Parathyroid adenoma (tissue), 2 donors: ENCODE measurements at regions not wholly inside any gene's neighbourhood (a gene's known extent, or its start where the extent isn't known, plus 50 kb on each side); places are given as distances from the start of the nearest gene placed in this dataset.
"Not testable (repeated sequence)": the region's sequence is repeated elsewhere in the genome, so short reads cannot be mapped to it uniquely, and the experiment has no call there.

ENCODE experiments used
- H2AFZ ChIP-seq: fragments of 300-600 bp; sonication (generic); one replicate; pipeline ENCODE4 v1.7.0; 2017; ENCODE audit warnings: antibody characterized with exemption, mild to moderate bottlenecking
- H3K27ac ChIP-seq: fragments of 300-600 bp; sonication (generic); one replicate; pipeline ENCODE4 v1.7.0; 2017
- H3K27me3 ChIP-seq: fragments of 300-600 bp; sonication (generic); one replicate; pipeline ENCODE4 v1.7.0; 2017; ENCODE audit warnings: low read length; ENCODE audit not compliant: control insufficient read depth, insufficient read depth
- H3K36me3 ChIP-seq: fragments of 300-600 bp; sonication (generic); one replicate; pipeline ENCODE4 v1.7.0; 2017; ENCODE audit warnings: low read length; ENCODE audit not compliant: control insufficient read depth, insufficient read depth
- H3K4me1 ChIP-seq: fragments of 300-600 bp; sonication (generic); one replicate; pipeline ENCODE4 v1.7.0; 2017; ENCODE audit warnings: control low read depth
- H3K4me2 ChIP-seq: fragments of 300-600 bp; sonication (generic); one replicate; pipeline ENCODE4 v1.7.0; 2017; ENCODE audit warnings: low read length
- H3K4me3 ChIP-seq: fragments of 300-600 bp; sonication (generic); one replicate; pipeline ENCODE4 v1.7.0; 2017; ENCODE audit warnings: low read depth, low read length
- H3K79me2 ChIP-seq: fragments of 300-600 bp; sonication (generic); one replicate; pipeline ENCODE4 v1.7.0; 2017; ENCODE audit warnings: control low read depth
- H3K9ac ChIP-seq: fragments of 300-600 bp; sonication (generic); one replicate; pipeline ENCODE4 v1.7.0; 2017; ENCODE audit warnings: mild to moderate bottlenecking
- H3K9me3 ChIP-seq: fragments of 300-600 bp; sonication (generic); one replicate; pipeline ENCODE4 v1.7.0; 2017; ENCODE audit warnings: low read length; ENCODE audit not compliant: control insufficient read depth
- TF ChIP-seq, protein P1 (sequence below): fragments of 300-600 bp; sonication (generic); IDR thresholded peaks from one replicate; pipeline ENCODE4 v1.7.0; 2017; ENCODE audit warnings: antibody characterized with exemption, mild to moderate bottlenecking
- donor health status: primary hyperparathyroidism.

DNA sequence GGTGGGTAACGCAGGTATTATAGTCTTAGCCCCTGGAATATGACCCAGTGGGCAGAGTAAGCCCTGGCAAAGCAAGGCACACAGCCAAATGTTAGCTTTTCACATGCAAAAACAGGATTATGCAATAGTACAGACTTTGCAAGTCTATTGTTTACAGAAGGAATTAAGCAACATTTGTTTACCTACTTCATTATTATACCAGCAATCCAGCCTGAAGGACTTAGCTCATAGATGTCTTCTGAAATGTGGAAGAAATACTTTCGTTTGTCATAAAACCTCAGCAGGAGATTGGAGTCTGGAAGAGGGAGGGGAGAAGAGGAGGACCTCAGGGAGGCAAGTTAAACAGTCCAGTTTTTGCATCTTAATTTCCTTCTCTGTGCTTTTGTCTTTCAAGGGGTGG is 226.7 kb upstream of the CENPE start:
- H3K36me3 ChIP-seq: no peaks in the 10 kb centered on the region
- no peak overlapping the region for H2AFZ ChIP-seq
- H3K9ac ChIP-seq: no peak overlapping the region
- H3K27me3 ChIP-seq: no peaks in the 10 kb centered on the region
- H3K4me3 ChIP-seq: no peak overlapping the region
- H3K4me2 ChIP-seq: no peak overlapping the region
- no peak overlapping the region for H3K27ac ChIP-seq
- H3K4me1 ChIP-seq: no peaks in the 10 kb centered on the region
- H3K79me2 ChIP-seq: no peaks in the 10 kb centered on the region
- TF ChIP-seq, protein P1, sequence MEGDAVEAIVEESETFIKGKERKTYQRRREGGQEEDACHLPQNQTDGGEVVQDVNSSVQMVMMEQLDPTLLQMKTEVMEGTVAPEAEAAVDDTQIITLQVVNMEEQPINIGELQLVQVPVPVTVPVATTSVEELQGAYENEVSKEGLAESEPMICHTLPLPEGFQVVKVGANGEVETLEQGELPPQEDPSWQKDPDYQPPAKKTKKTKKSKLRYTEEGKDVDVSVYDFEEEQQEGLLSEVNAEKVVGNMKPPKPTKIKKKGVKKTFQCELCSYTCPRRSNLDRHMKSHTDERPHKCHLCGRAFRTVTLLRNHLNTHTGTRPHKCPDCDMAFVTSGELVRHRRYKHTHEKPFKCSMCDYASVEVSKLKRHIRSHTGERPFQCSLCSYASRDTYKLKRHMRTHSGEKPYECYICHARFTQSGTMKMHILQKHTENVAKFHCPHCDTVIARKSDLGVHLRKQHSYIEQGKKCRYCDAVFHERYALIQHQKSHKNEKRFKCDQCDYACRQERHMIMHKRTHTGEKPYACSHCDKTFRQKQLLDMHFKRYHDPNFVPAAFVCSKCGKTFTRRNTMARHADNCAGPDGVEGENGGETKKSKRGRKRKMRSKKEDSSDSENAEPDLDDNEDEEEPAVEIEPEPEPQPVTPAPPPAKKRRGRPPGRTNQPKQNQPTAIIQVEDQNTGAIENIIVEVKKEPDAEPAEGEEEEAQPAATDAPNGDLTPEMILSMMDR: no peak
- H3K9me3 ChIP-seq: no peaks in the 10 kb centered on the region

DNA sequence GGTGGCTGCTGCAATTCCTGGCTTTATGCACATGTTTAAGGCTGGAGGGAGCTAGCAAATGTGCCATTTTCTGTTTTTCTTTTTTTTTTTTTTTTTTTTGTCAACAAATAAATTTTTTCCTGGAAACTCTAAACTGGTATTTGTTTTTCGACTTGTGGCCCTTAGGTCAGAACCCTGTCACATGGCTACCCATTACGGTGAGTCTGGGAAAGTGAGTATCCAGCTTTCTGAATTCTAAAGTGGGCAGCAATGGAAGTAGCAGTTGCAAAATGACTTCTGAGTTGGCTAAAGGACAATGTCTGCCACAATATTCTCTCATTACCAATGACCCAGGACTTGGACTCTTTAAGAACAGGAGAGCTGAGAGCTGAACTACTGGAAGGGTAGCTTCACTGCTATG is 225.1 kb upstream of the CENPE start:
- no peak overlapping the region for H3K9ac ChIP-seq

GRCh38 chr4:103422467-103423219 is 224.5 kb upstream of the CENPE start:
- Histone ChIP-seq H3K27me3 (no peaks in the 10 kb centered on the region), H3K36me3 (no peaks in the 10 kb centered on the region), H2AFZ (no peak overlapping the region), H3K9me3 (no peaks in the 10 kb centered on the region), H3K27ac (no peak overlapping the region), H3K4me2 (no peak overlapping the region), H3K79me2 (no peaks in the 10 kb centered on the region), H3K4me1 (no peaks in the 10 kb centered on the region), H3K4me3 (no peak overlapping the region), H3K9ac (no peak overlapping the region)
- TF ChIP-seq, protein P1: no peak

More for the DNA sequence above, 225.1 kb upstream of the CENPE start:
- Histone ChIP-seq H2AFZ (no peak overlapping the region), H3K36me3 (no peaks in the 10 kb centered on the region), H3K27me3 (no peaks in the 10 kb centered on the region), H3K27ac (no peak overlapping the region), H3K79me2 (no peaks in the 10 kb centered on the region), H3K4me1 (no peaks in the 10 kb centered on the region), H3K9me3 (no peaks in the 10 kb centered on the region), H3K4me3 (no peak overlapping the region), H3K4me2 (no peak overlapping the region)
- TF ChIP-seq, protein P1: no peak

- no peaks in the 10 kb centered on the region for H3K4me1 ChIP-seq
- H3K4me2 ChIP-seq: no peak overlapping the region
- H3K36me3 ChIP-seq: no peaks in the 10 kb centered on the region
- H3K4me3 ChIP-seq: no peak overlapping the region
- no peak overlapping the region for H3K27ac ChIP-seq
- TF ChIP-seq, protein P1: no peak
- no peak overlapping the region for H2AFZ ChIP-seq
- H3K9ac ChIP-seq: no peak overlapping the region
- no peaks in the 10 kb centered on the region for H3K79me2 ChIP-seq
- no peaks in the 10 kb centered on the region for H3K9me3 ChIP-seq
- H3K27me3 ChIP-seq: no peaks in the 10 kb centered on the region
Measured at GRCh38 chr4:103415801-103416200, 217.7 kb upstream of the CENPE start.

- not testable (repeated sequence) for H2AFZ ChIP-seq, H3K36me3 ChIP-seq, H3K79me2 ChIP-seq, H3K9me3 ChIP-seq, H3K4me1 ChIP-seq, H3K9ac ChIP-seq, H3K27me3 ChIP-seq, H3K4me3 ChIP-seq, H3K27ac ChIP-seq, H3K4me2 ChIP-seq
Measured at GRCh38 chr4:103412646-103413045, 214.5 kb upstream of the CENPE start.
